Right lobe of liver (tissue), 6 donors: ENCODE measurements at regions not wholly inside any gene's neighbourhood (a gene's known extent, or its start where the extent isn't known, plus 50 kb on each side); places are given as distances from the start of the nearest gene placed in this dataset.

ENCODE experiments used
- ATAC-seq, 4 donors: fragments of 200-7000 bp; cut with Tn5 transposase; one replicate each; pipeline ENCODE4 v1.9.1; 2020; ENCODE audit warnings: mild to moderate bottlenecking in 4 of 4, moderate library complexity in 4 of 4
- DNase-seq, 3 donors: peaks; one replicate each; pipeline ENCODE4 v3.0.0-alpha.2; 2020
- H3K27ac ChIP-seq, 3 donors: fragments of 200-600 bp; one replicate each; pipeline ENCODE4 v1.8.0; 2022
- H3K27me3 ChIP-seq, 2 donors: fragments of 200-600 bp; one replicate each; pipeline ENCODE4 v1.8.0; 2022
- H3K36me3 ChIP-seq, 4 donors: fragments of 200-600 bp; sonication (generic) in 1 of 4; one replicate each; pipeline versions ENCODE4 v1.5.1 to v1.8.0; 2017 to 2022; ENCODE audit warnings: control low read depth in 1 of 4
- H3K4me1 ChIP-seq, 4 donors: fragments of 200-600 bp; sonication (generic) in 1 of 4; one replicate each; pipeline versions ENCODE4 v1.5.1 to v1.8.0; 2017 to 2022; ENCODE audit warnings: control low read depth in 1 of 4
- H3K4me3 ChIP-seq, 3 donors: fragments of 200-600 bp; one replicate each; pipeline ENCODE4 v1.8.0; 2022
- H3K9me3 ChIP-seq, 4 donors: fragments of 200-600 bp; sonication (generic) in 1 of 4; one replicate each; pipeline versions ENCODE4 v1.5.1 to v1.8.0; 2017 to 2022; ENCODE audit warnings: control low read depth in 1 of 4
- CTCF ChIP-seq, 4 donors: fragments of 200-600 bp in 3 of 4; fragments of 450-650 bp in 1 of 4; IDR thresholded peaks; one replicate each; pipeline versions ENCODE4 v1.5.1 to v1.8.0; 2016 to 2022; ENCODE audit warnings: antibody characterized with exemption in 4 of 4, mild to moderate bottlenecking in 2 of 4
- POLR2A ChIP-seq: fragments of 450-650 bp; IDR thresholded peaks from one replicate; pipeline ENCODE4 v1.6.1; 2017; ENCODE audit warnings: antibody characterized with exemption, mild to moderate bottlenecking
- WGBS: methylation state at CpG from one replicate; pipeline ENCODE4 v1.1.6; 2018; ENCODE audit warnings: low coverage, low lambda C conversion rate; ENCODE audit not compliant: insufficient coverage; ENCODE audit errors: missing lambda C conversion rate; 5-methylcytosine and 5-hydroxymethylcytosine counted together
- intact Hi-C, 2 donors: fragments of 100-400 bp; cut with DNase I; formaldehyde crosslinking; loops; one replicate each; pipeline versions ENCODE4 v1.11.2 to v1.14.1; 2022
- donor health status: DM: no; HTN: yes; CAD: no.
- donor health status: DM: no; HTN: no; CAD: no.
- donor health status: DM: no; HTN: no; CAD: no.
- donor health status: DM: no; HTN: yes; CAD: no.
- donor health status: DM: no; HTN: yes; CAD: no.

DNA sequence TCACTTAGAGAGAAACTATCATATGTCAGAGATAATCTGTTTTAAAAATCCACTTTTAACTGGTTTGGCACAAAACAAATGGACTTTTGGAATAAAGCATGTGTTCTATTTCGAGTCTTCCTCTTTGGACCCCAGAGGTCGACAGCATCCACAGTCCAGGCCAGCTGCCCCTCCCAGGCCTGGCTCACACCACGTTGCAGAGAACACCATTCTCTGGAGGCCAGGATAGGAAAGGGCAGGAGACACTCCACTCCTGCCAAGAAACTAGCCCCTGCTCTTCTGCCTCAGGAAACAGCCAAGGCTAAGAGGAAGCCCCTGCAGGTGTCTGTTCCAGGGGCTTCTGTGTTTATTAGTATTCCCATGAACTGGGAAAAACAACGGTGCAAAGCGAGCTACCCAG is 456.6 kb upstream of the ID2 start:
- no peak for ATAC-seq
- no peak for DNase-seq
- H3K27me3 ChIP-seq: no peaks in the 10 kb centered on the region
- intact Hi-C loops: no loop called here
- no peak overlapping the region for H3K4me3 ChIP-seq
- TF ChIP-seq POLR2A: no peak
- no peak for TF ChIP-seq CTCF (IDR thresholded peaks at IDR 0.05)
- H3K27ac ChIP-seq: no peak overlapping the region
- WGBS: 20% methylated on average over 2 of the region's 5 CpGs
- no peaks in the 10 kb centered on the region for H3K4me1 ChIP-seq
- H3K36me3 ChIP-seq: no peaks in the 10 kb centered on the region
- H3K9me3 ChIP-seq: no peaks in the 10 kb centered on the region

DNA sequence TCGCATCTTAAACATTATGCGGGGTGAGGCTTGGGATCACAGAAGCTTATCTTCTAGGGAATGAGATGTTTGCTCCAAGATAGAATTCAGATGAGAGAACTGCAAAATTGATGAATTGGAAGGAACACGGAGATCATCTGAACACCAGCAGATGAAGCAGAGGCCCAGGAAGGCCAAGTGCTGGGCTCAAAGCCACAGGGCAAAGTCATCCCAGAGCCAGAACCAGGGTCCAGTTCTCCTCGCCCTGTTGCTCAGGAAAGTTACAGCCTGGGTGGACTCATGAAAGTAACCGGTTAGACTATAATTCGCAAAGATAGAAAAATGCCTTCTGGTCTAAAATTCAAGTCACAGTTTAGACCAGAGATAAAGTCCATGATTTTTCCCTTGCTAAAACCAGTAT is 456.1 kb upstream of the ID2 start:
- Histone ChIP-seq H3K4me1 (no peaks in the 10 kb centered on the region), H3K27ac (no peak overlapping the region), H3K36me3 (no peaks in the 10 kb centered on the region), H3K9me3 (no peaks in the 10 kb centered on the region), H3K4me3 (no peak overlapping the region), H3K27me3 (no peaks in the 10 kb centered on the region)
- WGBS: 90% methylated on average over 3 of the region's 6 CpGs
- intact Hi-C loops: no loop called here
- ATAC-seq (peak in 1 of 4 donors; percentile 51), DNase-seq (no peak)
- no peak for TF ChIP-seq POLR2A
- TF ChIP-seq CTCF (IDR thresholded peaks at IDR 0.05): no peak

- no peak for TF ChIP-seq POLR2A
- TF ChIP-seq CTCF (IDR thresholded peaks at IDR 0.05): no peak
- no peak for DNase-seq
- Histone ChIP-seq H3K9me3 (no peaks in the 10 kb centered on the region), H3K27ac (no peak overlapping the region), H3K36me3 (no peaks in the 10 kb centered on the region), H3K27me3 (no peaks in the 10 kb centered on the region), H3K4me3 (no peak overlapping the region), H3K4me1 (no peaks in the 10 kb centered on the region)
- ATAC-seq: peak; percentile 44 to 66 (median 47)
- intact Hi-C loops: no loop called here
- 56% methylated on average over 9 of the region's 10 CpGs for WGBS
Observed at GRCh38 chr2:8229546-8229986, 452.3 kb upstream of the ID2 start.

DNA sequence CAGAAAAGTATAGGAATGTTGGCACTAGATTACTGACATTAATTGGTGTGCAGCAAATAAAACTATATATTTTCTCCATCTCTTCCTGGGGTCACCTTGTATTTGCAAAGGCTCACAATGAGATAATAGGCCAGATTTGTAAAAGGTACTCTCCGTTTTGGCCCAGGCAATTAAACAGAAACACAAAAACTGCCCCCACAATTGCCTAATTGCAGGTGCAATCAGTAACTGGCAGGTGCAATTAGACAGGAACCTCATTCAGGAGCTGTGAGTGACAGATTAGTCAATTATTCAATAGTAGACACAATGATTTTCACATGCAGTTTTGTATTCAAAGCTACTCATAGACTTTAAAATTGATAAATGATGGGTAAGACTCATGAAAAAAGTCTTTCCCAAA is 451.4 kb upstream of the ID2 start:
- WGBS: 50% methylated on average over 1 of the region's 1 CpG

More for the DNA sequence above, 451.4 kb upstream of the ID2 start:
- DNase-seq: no peak
- Histone ChIP-seq H3K27me3 (no peaks in the 10 kb centered on the region), H3K36me3 (no peaks in the 10 kb centered on the region), H3K27ac (no peak overlapping the region), H3K4me1 (no peaks in the 10 kb centered on the region), H3K4me3 (no peak overlapping the region), H3K9me3 (no peaks in the 10 kb centered on the region)
- intact Hi-C loops: no loop called here
- TF ChIP-seq POLR2A (no peak), CTCF (IDR thresholded peaks at IDR 0.05) (no peak)
- ATAC-seq: no peak
